ENCODE measurements at regions not wholly inside any gene's neighbourhood (a gene's known extent, or its start where the extent isn't known, plus 50 kb on each side); places are given as distances from the start of the nearest gene placed in this dataset.
"Not testable (repeated sequence)": the region's sequence is repeated elsewhere in the genome, so short reads cannot be mapped to it uniquely, and the experiment has no call there.

DNA sequence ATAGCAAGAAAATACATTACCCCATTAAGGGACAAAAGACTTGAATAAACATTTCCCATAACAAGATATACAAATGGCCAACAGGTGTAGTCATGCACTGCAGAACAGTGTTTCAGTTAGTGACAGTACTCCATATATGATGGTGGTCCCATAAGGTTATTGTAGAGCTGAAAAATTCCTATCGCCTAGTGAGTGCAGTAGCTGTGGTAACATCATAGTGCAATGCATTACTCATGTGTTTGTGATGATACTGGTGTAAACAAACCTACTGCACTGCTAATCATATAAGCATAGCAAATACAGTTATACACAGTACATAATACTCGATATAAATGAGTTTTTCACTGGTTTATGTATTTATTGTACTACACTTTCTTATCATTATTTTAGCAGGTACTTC, 168.7 kb downstream of the C12orf75 start:
- H3K36me3 ChIP-seq (ENCODE audit: control insufficient read depth in 2 of 2, insufficient read depth in 2 of 2, low read length in 2 of 2), result no peaks in the 10 kb centered on the region
- H3K27ac ChIP-seq (ENCODE audit: low read depth in 2 of 2, low read length in 2 of 2), result no peak overlapping the region
- H3K4me3 ChIP-seq (ENCODE audit: low read length in 2 of 2), result no peak overlapping the region
- H3K4me1 ChIP-seq (ENCODE audit: control insufficient read depth in 2 of 2, insufficient read depth in 2 of 2, low read length in 2 of 2), result no peaks in the 10 kb centered on the region
- H3K9ac ChIP-seq (ENCODE audit: low read depth in 1 of 2, low read length in 2 of 2), result no peak overlapping the region
- H3K27me3 ChIP-seq (ENCODE audit: control insufficient read depth in 2 of 2, insufficient read depth in 2 of 2, low read length in 2 of 2), result no peaks in the 10 kb centered on the region
- H3K9me3 ChIP-seq (ENCODE audit: control insufficient read depth in 2 of 2, low read length in 2 of 2), result no peaks in the 10 kb centered on the region

DNA sequence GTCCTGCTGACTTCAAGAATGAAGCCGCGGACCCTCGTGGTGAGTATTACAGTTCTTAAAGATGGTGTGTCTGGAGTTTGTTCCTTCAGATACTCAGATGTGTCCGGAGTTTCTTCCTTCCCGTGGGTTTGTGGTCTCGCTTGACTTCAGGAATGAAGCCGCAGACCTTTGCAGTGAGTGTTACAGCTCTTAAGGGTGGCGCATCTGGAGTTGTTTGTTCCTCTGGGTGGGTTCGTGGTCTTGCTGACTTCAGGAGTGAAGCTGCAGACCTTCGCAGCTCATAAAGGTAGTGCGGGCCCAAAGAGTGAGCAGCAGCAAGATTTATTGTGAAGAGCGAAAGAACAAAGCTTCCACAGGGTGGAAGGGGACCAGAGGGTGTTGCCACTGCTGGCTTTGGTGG, 170.2 kb downstream of the C12orf75 start:
- H3K36me3 ChIP-seq (ENCODE audit: control insufficient read depth in 2 of 2, insufficient read depth in 2 of 2, low read length in 2 of 2); H3K9me3 ChIP-seq (ENCODE audit: control insufficient read depth in 2 of 2, low read length in 2 of 2); H3K27ac ChIP-seq (ENCODE audit: low read depth in 2 of 2, low read length in 2 of 2); H3K27me3 ChIP-seq (ENCODE audit: control insufficient read depth in 2 of 2, insufficient read depth in 2 of 2, low read length in 2 of 2); H3K4me3 ChIP-seq (ENCODE audit: low read length in 2 of 2); H3K4me1 ChIP-seq (ENCODE audit: control insufficient read depth in 2 of 2, insufficient read depth in 2 of 2, low read length in 2 of 2); H3K9ac ChIP-seq (ENCODE audit: low read depth in 1 of 2, low read length in 2 of 2): not testable (repeated sequence)

DNA sequence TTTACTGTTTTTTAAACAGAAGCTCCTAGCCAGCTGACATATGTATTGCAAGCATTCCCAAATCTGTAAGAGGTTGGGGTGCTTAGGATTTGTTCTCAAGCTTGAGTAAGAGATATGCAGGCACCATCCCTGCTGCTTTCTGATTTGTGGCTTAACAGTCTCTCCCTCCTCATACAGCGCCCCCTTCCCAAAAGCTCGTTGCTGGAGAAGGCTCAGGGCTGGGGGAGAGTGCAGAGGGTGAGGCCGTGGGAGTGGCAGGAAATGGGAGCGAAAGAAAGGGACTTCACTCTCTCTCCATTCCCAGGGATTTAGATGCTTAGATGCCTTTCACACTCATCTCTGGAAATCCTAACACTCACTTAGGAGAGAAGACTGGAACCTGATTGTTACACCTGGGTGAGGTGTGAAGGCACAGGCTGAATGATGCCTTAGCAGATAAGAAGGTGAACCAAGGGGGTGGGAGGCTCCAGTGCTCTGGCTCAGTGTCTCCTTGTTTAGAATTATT, 172.0 kb downstream of the C12orf75 start:
- H3K36me3 ChIP-seq (ENCODE audit: control insufficient read depth in 2 of 2, insufficient read depth in 2 of 2, low read length in 2 of 2), result no peaks in the 10 kb centered on the region
- H3K27ac ChIP-seq (ENCODE audit: low read depth in 2 of 2, low read length in 2 of 2), result no peak overlapping the region
- no peaks in the 10 kb centered on the region for H3K27me3 ChIP-seq (ENCODE audit: control insufficient read depth in 2 of 2, insufficient read depth in 2 of 2, low read length in 2 of 2)
- no peaks in the 10 kb centered on the region for H3K4me1 ChIP-seq (ENCODE audit: control insufficient read depth in 2 of 2, insufficient read depth in 2 of 2, low read length in 2 of 2)
- no peaks in the 10 kb centered on the region for H3K9me3 ChIP-seq (ENCODE audit: control insufficient read depth in 2 of 2, low read length in 2 of 2)
- H3K9ac ChIP-seq (ENCODE audit: low read depth in 1 of 2, low read length in 2 of 2), result no peak overlapping the region
- no peak overlapping the region for H3K4me3 ChIP-seq (ENCODE audit: low read length in 2 of 2)

DNA sequence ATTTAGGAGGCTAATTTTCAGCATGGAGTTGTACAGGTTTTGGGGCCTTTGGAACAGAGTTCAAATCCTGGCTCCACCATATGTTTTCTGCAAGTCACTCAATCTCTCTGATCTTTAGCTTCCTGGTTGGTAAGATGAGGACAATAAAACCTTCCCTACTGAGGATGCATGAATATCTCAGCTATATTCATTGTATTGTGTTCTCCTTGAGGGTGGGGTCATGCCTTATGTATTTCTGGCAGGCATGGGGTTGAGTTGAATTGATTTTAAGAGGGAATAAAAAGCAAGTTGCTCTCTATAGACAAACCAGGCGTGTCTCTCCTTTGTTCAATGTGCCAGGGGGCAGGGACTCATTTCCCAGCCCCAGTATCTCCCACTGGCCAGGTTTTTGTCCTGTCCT, 173.1 kb downstream of the C12orf75 start:
- Histone ChIP-seq H3K9ac (ENCODE audit: low read depth in 1 of 2, low read length in 2 of 2) (no peak overlapping the region), H3K27me3 (ENCODE audit: control insufficient read depth in 2 of 2, insufficient read depth in 2 of 2, low read length in 2 of 2) (no peaks in the 10 kb centered on the region)

DNA sequence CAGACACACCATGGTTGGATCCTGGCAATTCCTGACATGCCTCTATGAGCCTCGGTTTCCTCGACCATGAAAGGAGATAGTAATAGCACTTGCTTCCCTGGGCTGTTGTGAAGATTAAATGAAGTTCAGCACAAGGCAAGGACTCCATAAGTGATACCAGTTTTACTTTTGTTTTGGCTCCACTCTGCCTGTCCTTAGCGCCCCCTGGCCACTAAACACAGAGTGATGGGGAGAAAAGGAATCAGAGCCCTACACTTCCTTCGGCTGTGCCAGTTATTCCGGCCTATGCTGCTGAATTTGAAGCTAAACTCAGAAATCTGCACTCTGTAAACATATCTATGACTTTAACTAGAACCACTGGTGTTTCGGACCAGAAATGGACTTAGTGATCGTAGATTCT, 173.8 kb downstream of the C12orf75 start:
- Histone ChIP-seq H3K4me3 (ENCODE audit: low read length in 2 of 2) (no peak overlapping the region), H3K9me3 (ENCODE audit: control insufficient read depth in 2 of 2, low read length in 2 of 2) (no peaks in the 10 kb centered on the region), H3K36me3 (ENCODE audit: control insufficient read depth in 2 of 2, insufficient read depth in 2 of 2, low read length in 2 of 2) (no peaks in the 10 kb centered on the region), H3K4me1 (ENCODE audit: control insufficient read depth in 2 of 2, insufficient read depth in 2 of 2, low read length in 2 of 2) (no peaks in the 10 kb centered on the region), H3K9ac (ENCODE audit: low read depth in 1 of 2, low read length in 2 of 2) (no peak overlapping the region), H3K27ac (ENCODE audit: low read depth in 2 of 2, low read length in 2 of 2) (no peak overlapping the region), H3K27me3 (ENCODE audit: control insufficient read depth in 2 of 2, insufficient read depth in 2 of 2, low read length in 2 of 2) (no peaks in the 10 kb centered on the region)

More for the DNA sequence above, 173.1 kb downstream of the C12orf75 start:
- Histone ChIP-seq H3K4me3 (ENCODE audit: low read length in 2 of 2) (no peak overlapping the region), H3K27ac (ENCODE audit: low read depth in 2 of 2, low read length in 2 of 2) (no peak overlapping the region), H3K36me3 (ENCODE audit: control insufficient read depth in 2 of 2, insufficient read depth in 2 of 2, low read length in 2 of 2) (no peaks in the 10 kb centered on the region), H3K9me3 (ENCODE audit: control insufficient read depth in 2 of 2, low read length in 2 of 2) (no peaks in the 10 kb centered on the region), H3K4me1 (ENCODE audit: control insufficient read depth in 2 of 2, insufficient read depth in 2 of 2, low read length in 2 of 2) (no peaks in the 10 kb centered on the region)

DNA sequence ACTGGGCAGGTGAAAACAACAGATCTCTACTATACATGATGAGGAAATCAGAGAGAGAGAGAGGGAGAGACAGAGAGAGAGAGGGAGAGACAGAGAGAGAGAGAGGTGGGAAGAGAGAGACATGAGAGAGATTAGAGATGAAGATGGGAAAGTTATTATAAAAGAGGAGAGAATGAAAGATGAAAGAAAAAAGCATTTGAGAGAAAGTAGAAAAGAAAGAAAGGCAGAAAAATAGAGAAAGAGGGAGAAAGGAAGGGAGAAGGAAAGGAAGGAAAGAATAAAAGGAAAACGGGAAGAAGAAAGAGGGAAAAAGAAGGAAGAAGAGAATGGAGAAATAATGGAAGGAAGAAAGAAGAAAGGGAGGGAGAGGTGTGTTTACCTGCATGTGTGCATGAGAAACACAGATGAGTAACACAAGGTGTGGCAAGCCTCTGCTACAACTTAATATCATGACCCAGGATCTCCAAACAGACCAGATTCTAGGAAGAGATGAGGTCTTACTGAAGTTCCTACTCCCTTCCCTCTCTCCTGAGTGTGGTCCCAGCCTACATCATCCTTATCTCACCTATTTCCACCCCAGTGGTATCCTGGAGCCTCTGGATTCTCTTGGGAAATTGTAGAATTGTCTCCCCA, 176.3 kb downstream of the C12orf75 start:
- no peaks in the 10 kb centered on the region for H3K9me3 ChIP-seq (ENCODE audit: control insufficient read depth in 2 of 2, low read length in 2 of 2)
- H3K4me1 ChIP-seq (ENCODE audit: control insufficient read depth in 2 of 2, insufficient read depth in 2 of 2, low read length in 2 of 2), result no peaks in the 10 kb centered on the region
- no peak overlapping the region for H3K9ac ChIP-seq (ENCODE audit: low read depth in 1 of 2, low read length in 2 of 2)
- no peaks in the 10 kb centered on the region for H3K36me3 ChIP-seq (ENCODE audit: control insufficient read depth in 2 of 2, insufficient read depth in 2 of 2, low read length in 2 of 2)
- H3K27ac ChIP-seq (ENCODE audit: low read depth in 2 of 2, low read length in 2 of 2), result no peak overlapping the region
- no peaks in the 10 kb centered on the region for H3K27me3 ChIP-seq (ENCODE audit: control insufficient read depth in 2 of 2, insufficient read depth in 2 of 2, low read length in 2 of 2)
- H3K4me3 ChIP-seq (ENCODE audit: low read length in 2 of 2), result no peak overlapping the region

DNA sequence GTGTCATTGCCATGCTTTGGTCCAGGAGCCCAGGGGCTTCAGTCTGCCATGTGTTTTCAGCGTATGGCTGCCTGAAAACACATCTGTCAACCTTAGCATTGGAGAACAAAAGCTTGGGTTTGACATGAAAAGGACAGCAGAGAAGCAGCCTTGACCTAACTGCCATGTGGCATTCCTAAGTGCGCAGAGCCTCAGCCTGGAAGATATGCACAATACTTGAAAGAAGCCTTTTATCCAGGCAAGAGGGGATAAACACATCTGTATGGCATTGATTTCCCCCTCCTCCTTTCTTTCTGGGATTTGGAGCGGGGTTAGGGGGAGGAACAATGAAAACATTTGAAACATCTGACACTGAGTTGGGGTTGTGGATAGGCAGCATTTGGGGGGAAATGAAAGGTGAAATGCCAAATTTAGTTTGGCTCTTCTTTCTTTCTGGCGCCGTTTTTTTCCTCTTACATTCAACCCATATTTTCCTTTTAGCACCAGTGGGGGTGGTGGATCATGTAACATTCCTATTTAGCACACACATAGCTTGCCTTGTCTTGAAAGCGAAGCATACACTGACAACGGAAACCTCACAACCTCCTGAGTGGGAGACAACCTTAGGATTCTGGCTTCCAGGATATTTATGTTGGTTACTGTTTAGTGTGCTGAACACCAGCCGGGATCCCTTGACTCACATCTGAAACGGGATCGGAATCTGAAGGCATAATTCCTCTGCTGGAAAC, 177.0 kb downstream of the C12orf75 start:
- Histone ChIP-seq H3K9ac (ENCODE audit: low read depth in 1 of 2, low read length in 2 of 2) (no peak overlapping the region), H3K9me3 (ENCODE audit: control insufficient read depth in 2 of 2, low read length in 2 of 2) (no peaks in the 10 kb centered on the region), H3K4me1 (ENCODE audit: control insufficient read depth in 2 of 2, insufficient read depth in 2 of 2, low read length in 2 of 2) (no peaks in the 10 kb centered on the region), H3K27ac (ENCODE audit: low read depth in 2 of 2, low read length in 2 of 2) (no peak overlapping the region), H3K36me3 (ENCODE audit: control insufficient read depth in 2 of 2, insufficient read depth in 2 of 2, low read length in 2 of 2) (no peaks in the 10 kb centered on the region), H3K4me3 (ENCODE audit: low read length in 2 of 2) (no peak overlapping the region), H3K27me3 (ENCODE audit: control insufficient read depth in 2 of 2, insufficient read depth in 2 of 2, low read length in 2 of 2) (no peaks in the 10 kb centered on the region)

DNA sequence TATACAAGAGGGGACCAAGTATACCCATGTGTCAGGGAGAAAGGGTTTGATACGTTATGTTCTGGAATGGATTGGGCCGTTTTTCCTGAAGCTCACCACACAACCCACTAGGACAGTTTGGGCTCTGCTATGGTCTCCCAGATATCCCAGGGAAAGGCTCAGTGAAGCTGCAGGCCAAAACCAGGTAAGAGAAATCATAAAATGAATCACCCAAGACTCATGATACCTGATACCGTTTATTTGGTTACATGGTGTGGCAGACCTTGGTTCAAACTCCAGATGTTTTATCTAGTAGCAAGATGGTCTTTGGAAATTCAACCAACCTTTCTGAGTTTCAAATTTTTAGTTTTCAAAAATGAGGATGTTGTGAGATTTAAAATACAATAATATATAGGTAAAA, 177.6 kb downstream of the C12orf75 start:
- Histone ChIP-seq H3K9ac (ENCODE audit: low read depth in 1 of 2, low read length in 2 of 2) (no peak overlapping the region), H3K27ac (ENCODE audit: low read depth in 2 of 2, low read length in 2 of 2) (no peak overlapping the region), H3K27me3 (ENCODE audit: control insufficient read depth in 2 of 2, insufficient read depth in 2 of 2, low read length in 2 of 2) (no peaks in the 10 kb centered on the region), H3K4me3 (ENCODE audit: low read length in 2 of 2) (no peak overlapping the region), H3K4me1 (ENCODE audit: control insufficient read depth in 2 of 2, insufficient read depth in 2 of 2, low read length in 2 of 2) (no peaks in the 10 kb centered on the region), H3K9me3 (ENCODE audit: control insufficient read depth in 2 of 2, low read length in 2 of 2) (no peaks in the 10 kb centered on the region), H3K36me3 (ENCODE audit: control insufficient read depth in 2 of 2, insufficient read depth in 2 of 2, low read length in 2 of 2) (no peaks in the 10 kb centered on the region)

DNA sequence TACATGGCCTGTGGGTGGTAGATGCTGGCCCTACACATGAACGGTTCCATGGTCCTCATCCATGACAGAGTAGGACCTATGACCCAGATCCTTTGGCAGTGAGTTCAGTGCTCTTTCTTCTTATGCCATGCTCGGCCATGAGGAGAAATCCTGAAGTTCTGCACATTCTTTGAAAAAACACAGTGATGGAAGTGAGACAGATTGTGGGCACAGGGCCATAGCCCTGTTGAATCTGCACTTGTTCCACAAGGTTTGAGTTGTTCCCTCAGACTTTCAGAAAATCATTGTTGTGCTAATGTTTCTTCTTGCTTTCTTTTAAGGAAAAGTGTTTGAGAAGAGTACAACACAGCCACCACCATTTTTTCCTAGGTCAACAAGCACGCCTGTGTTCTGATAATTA, 180.0 kb downstream of the C12orf75 start:
- H3K9ac ChIP-seq (ENCODE audit: low read depth in 1 of 2, low read length in 2 of 2), result no peak overlapping the region
- no peaks in the 10 kb centered on the region for H3K9me3 ChIP-seq (ENCODE audit: control insufficient read depth in 2 of 2, low read length in 2 of 2)
- H3K4me3 ChIP-seq (ENCODE audit: low read length in 2 of 2), result no peak overlapping the region
- no peak overlapping the region for H3K27ac ChIP-seq (ENCODE audit: low read depth in 2 of 2, low read length in 2 of 2)
- H3K4me1 ChIP-seq (ENCODE audit: control insufficient read depth in 2 of 2, insufficient read depth in 2 of 2, low read length in 2 of 2), result no peaks in the 10 kb centered on the region
- no peaks in the 10 kb centered on the region for H3K27me3 ChIP-seq (ENCODE audit: control insufficient read depth in 2 of 2, insufficient read depth in 2 of 2, low read length in 2 of 2)
- H3K36me3 ChIP-seq (ENCODE audit: control insufficient read depth in 2 of 2, insufficient read depth in 2 of 2, low read length in 2 of 2), result no peaks in the 10 kb centered on the region

DNA sequence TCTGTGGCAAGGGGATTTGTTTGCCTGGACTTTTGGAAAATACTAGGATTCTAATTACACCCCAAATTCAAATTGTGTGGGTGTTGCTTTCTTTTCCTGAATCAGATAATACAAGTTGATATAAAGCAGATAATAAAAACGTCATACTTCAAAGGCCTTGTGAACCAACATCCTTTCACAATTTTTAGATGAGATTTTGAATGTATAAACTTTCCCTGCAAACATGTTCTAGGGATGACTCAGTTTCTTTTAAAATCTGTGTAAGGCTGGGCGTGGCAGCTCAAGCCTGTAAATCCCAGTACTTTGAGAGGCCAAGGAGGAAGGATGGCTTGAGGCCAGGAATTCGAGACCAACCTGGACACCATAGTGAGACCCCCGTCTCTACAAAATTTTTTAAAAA, 182.4 kb downstream of the C12orf75 start:
- not testable (repeated sequence) for H3K27ac ChIP-seq (ENCODE audit: low read depth in 2 of 2, low read length in 2 of 2); H3K4me1 ChIP-seq (ENCODE audit: control insufficient read depth in 2 of 2, insufficient read depth in 2 of 2, low read length in 2 of 2); H3K4me3 ChIP-seq (ENCODE audit: low read length in 2 of 2); H3K9ac ChIP-seq (ENCODE audit: low read depth in 1 of 2, low read length in 2 of 2); H3K36me3 ChIP-seq (ENCODE audit: control insufficient read depth in 2 of 2, insufficient read depth in 2 of 2, low read length in 2 of 2); H3K27me3 ChIP-seq (ENCODE audit: control insufficient read depth in 2 of 2, insufficient read depth in 2 of 2, low read length in 2 of 2); H3K9me3 ChIP-seq (ENCODE audit: control insufficient read depth in 2 of 2, low read length in 2 of 2)

Measured in mucosa of rectum (tissue), 2 donors.